Right atrium auricular region (tissue), 2 donors: ENCODE measurements at regions not wholly inside any gene's neighbourhood (a gene's known extent, or its start where the extent isn't known, plus 50 kb on each side); places are given as distances from the start of the nearest gene placed in this dataset.
"Not testable (repeated sequence)": the region's sequence is repeated elsewhere in the genome, so short reads cannot be mapped to it uniquely, and the experiment has no call there.

Source experiments
- DNase-seq: peaks from one replicate; pipeline ENCODE4 v3.0.0-alpha.2; 2019; ENCODE audit warnings: low spot score
- H3K27ac ChIP-seq, 2 donors: fragments of 200-600 bp; sonication (generic); 1 replicate in 1 of 2; 2 replicates in 1 of 2; pipeline ENCODE4 v1.5.1; 2016 to 2019
- H3K27me3 ChIP-seq, 2 donors: fragments of 200-600 bp; sonication (generic); one replicate each; pipeline versions ENCODE4 v1.5.1 to v1.6.0; 2017 to 2019
- H3K36me3 ChIP-seq: fragments of 200-600 bp; sonication (generic); one replicate; pipeline ENCODE4 v1.5.1; 2016
- H3K4me1 ChIP-seq, 2 donors: fragments of 200-600 bp; sonication (generic); one replicate each; pipeline versions ENCODE4 v1.5.1 to v1.6.0; 2017 to 2019
- H3K4me3 ChIP-seq, 2 donors: fragments of 200-600 bp; sonication (generic); 1 replicate in 1 of 2; 2 replicates in 1 of 2; pipeline ENCODE4 v1.5.1; 2017 to 2019; ENCODE audit warnings: mild to moderate bottlenecking in 1 of 2, moderate library complexity in 1 of 2
- H3K9me3 ChIP-seq, 2 donors: fragments of 200-600 bp; sonication (generic); one replicate each; pipeline ENCODE4 v1.5.1; 2019
- CTCF ChIP-seq, 2 donors: fragments of 200-600 bp; sonication (generic); IDR thresholded peaks; one replicate each; pipeline ENCODE4 v1.5.1; 2019; ENCODE audit warnings: antibody characterized with exemption in 2 of 2

- no peaks in the 10 kb centered on the region for H3K4me1 ChIP-seq
- no peak for TF ChIP-seq CTCF (IDR thresholded peaks at IDR 0.05)
- H3K27me3 ChIP-seq = no peaks in the 10 kb centered on the region
Measured at GRCh38 chr9:74041588-74041987, 455.5 kb upstream of the RORB start.

GRCh38 chr9:74044844-74045243 lies 452.3 kb upstream of the RORB start:
- no peak for TF ChIP-seq CTCF (IDR thresholded peaks at IDR 0.05)
- H3K4me3 ChIP-seq = no peak overlapping the region
- no peak for DNase-seq

More at GRCh38 chr9:74041588-74041987, 455.5 kb upstream of the RORB start:
- Histone ChIP-seq H3K4me3 (no peak overlapping the region), H3K9me3 (no peaks in the 10 kb centered on the region), H3K36me3 (no peaks in the 10 kb centered on the region), H3K27ac (no peak overlapping the region)
- DNase-seq = no peak

GRCh38 chr9:74056023-74056422 lies 441.1 kb upstream of the RORB start:
- peaks cover 0 to 19% of the 10 kb centered on the region in 2 donors for H3K9me3 ChIP-seq
- H3K4me3 ChIP-seq = no peak overlapping the region
- H3K27ac ChIP-seq = no peak overlapping the region
- TF ChIP-seq CTCF (IDR thresholded peaks at IDR 0.05) = no peak
- no peaks in the 10 kb centered on the region for H3K36me3 ChIP-seq
- no peak for DNase-seq
- no peaks in the 10 kb centered on the region for H3K4me1 ChIP-seq
- H3K27me3 ChIP-seq = no peaks in the 10 kb centered on the region

More at GRCh38 chr9:74044844-74045243, 452.3 kb upstream of the RORB start:
- H3K4me1 ChIP-seq = no peaks in the 10 kb centered on the region
- no peak overlapping the region for H3K27ac ChIP-seq
- H3K36me3 ChIP-seq = no peaks in the 10 kb centered on the region
- no peaks in the 10 kb centered on the region for H3K9me3 ChIP-seq
- no peaks in the 10 kb centered on the region for H3K27me3 ChIP-seq

- H3K4me3 ChIP-seq, DNase-seq, H3K4me1 ChIP-seq, H3K27me3 ChIP-seq, H3K27ac ChIP-seq, H3K36me3 ChIP-seq: not testable (repeated sequence)
- peaks cover 0 to 24% of the 10 kb centered on the region in 2 donors for H3K9me3 ChIP-seq
Measured at GRCh38 chr9:74057051-74057450, 440.1 kb upstream of the RORB start.

GRCh38 chr9:74064702-74065101 lies 432.4 kb upstream of the RORB start:
- Histone ChIP-seq H3K9me3 (peaks cover 0 to 5% of the 10 kb centered on the region in 2 donors), H3K27me3 (no peaks in the 10 kb centered on the region), H3K36me3 (no peaks in the 10 kb centered on the region), H3K4me3 (no peak overlapping the region), H3K4me1 (no peaks in the 10 kb centered on the region), H3K27ac (no peak overlapping the region)
- no peak for TF ChIP-seq CTCF (IDR thresholded peaks at IDR 0.05)
- no peak for DNase-seq

- no peak overlapping the region for H3K4me3 ChIP-seq
Measured at GRCh38 chr9:74066128-74066527, 431.0 kb upstream of the RORB start.

More at GRCh38 chr9:74066128-74066527, 431.0 kb upstream of the RORB start:
- TF ChIP-seq CTCF (IDR thresholded peaks at IDR 0.05) = no peak
- Histone ChIP-seq H3K9me3 (peaks cover 0 to 5% of the 10 kb centered on the region in 2 donors), H3K36me3 (no peaks in the 10 kb centered on the region), H3K4me1 (no peaks in the 10 kb centered on the region), H3K27ac (no peak overlapping the region), H3K27me3 (no peaks in the 10 kb centered on the region)
- no peak for DNase-seq
